ENCODE measurements at regions not wholly inside any gene's neighbourhood (a gene's known extent, or its start where the extent isn't known, plus 50 kb on each side); places are given as distances from the start of the nearest gene placed in this dataset.

- no peak for TF ChIP-seq CTCF (IDR thresholded peaks at IDR 0.05; ENCODE audit: unreplicated experiment)
- H3K36me3 Mint-ChIP-seq (ENCODE audit: insufficient read depth) = no peaks in the 10 kb centered on the region
- peaks cover 5% of the 10 kb centered on the region for H3K9me3 Mint-ChIP-seq (ENCODE audit: low read depth)
- peaks cover 3% of the 10 kb centered on the region for H3K4me1 Mint-ChIP-seq (ENCODE audit: low read depth)
- DNase-seq (ENCODE audit: low spot score, unreplicated experiment) = no peak
- H3K4me3 Mint-ChIP-seq (ENCODE audit: low read depth) = no peak overlapping the region
- no peaks in the 10 kb centered on the region for H3K27me3 Mint-ChIP-seq
- H3K27ac Mint-ChIP-seq = no peak overlapping the region
These were observed 1195.6 kb upstream of the ADGRL4 start for GRCh38 chr1:80202118-80202517.

- no peak overlapping the region for H3K27ac Mint-ChIP-seq
- no peak for TF ChIP-seq CTCF (IDR thresholded peaks at IDR 0.05; ENCODE audit: unreplicated experiment)
- no peaks in the 10 kb centered on the region for H3K27me3 Mint-ChIP-seq
- H3K36me3 Mint-ChIP-seq (ENCODE audit: insufficient read depth) = no peaks in the 10 kb centered on the region
- no peak for DNase-seq (ENCODE audit: low spot score, unreplicated experiment)
- no peaks in the 10 kb centered on the region for H3K4me1 Mint-ChIP-seq (ENCODE audit: low read depth)
- no peaks in the 10 kb centered on the region for H3K9me3 Mint-ChIP-seq (ENCODE audit: low read depth)
- no peak overlapping the region for H3K4me3 Mint-ChIP-seq (ENCODE audit: low read depth)
These were observed 1187.7 kb upstream of the ADGRL4 start for GRCh38 chr1:80194221-80194620.

- no peak for DNase-seq (ENCODE audit: low spot score, unreplicated experiment)
- no peaks in the 10 kb centered on the region for H3K4me1 Mint-ChIP-seq (ENCODE audit: low read depth)
- TF ChIP-seq CTCF (IDR thresholded peaks at IDR 0.05; ENCODE audit: unreplicated experiment) = no peak
- peaks cover 2% of the 10 kb centered on the region for H3K36me3 Mint-ChIP-seq (ENCODE audit: insufficient read depth)
- no peak overlapping the region for H3K4me3 Mint-ChIP-seq (ENCODE audit: low read depth)
- peaks cover 10% of the 10 kb centered on the region for H3K9me3 Mint-ChIP-seq (ENCODE audit: low read depth)
- no peak overlapping the region for H3K27ac Mint-ChIP-seq
- no peaks in the 10 kb centered on the region for H3K27me3 Mint-ChIP-seq
These were observed 1174.9 kb upstream of the ADGRL4 start for GRCh38 chr1:80181418-80181817.

GRCh38 chr1:80171631-80172030 lies 1165.1 kb upstream of the ADGRL4 start:
- Mint-ChIP-seq H3K36me3 (ENCODE audit: insufficient read depth) (peaks cover 2% of the 10 kb centered on the region), H3K4me3 (ENCODE audit: low read depth) (no peak overlapping the region), H3K27ac (no peak overlapping the region), H3K4me1 (ENCODE audit: low read depth) (no peaks in the 10 kb centered on the region), H3K27me3 (no peaks in the 10 kb centered on the region), H3K9me3 (ENCODE audit: low read depth) (peaks cover 5% of the 10 kb centered on the region)
- TF ChIP-seq CTCF (IDR thresholded peaks at IDR 0.05; ENCODE audit: unreplicated experiment) = no peak
- DNase-seq (ENCODE audit: low spot score, unreplicated experiment) = no peak

- Mint-ChIP-seq H3K4me3 (ENCODE audit: low read depth) (no peak overlapping the region), H3K36me3 (ENCODE audit: insufficient read depth) (no peaks in the 10 kb centered on the region), H3K4me1 (ENCODE audit: low read depth) (no peaks in the 10 kb centered on the region), H3K27me3 (no peaks in the 10 kb centered on the region), H3K9me3 (ENCODE audit: low read depth) (no peaks in the 10 kb centered on the region), H3K27ac (no peak overlapping the region)
- no peak for DNase-seq (ENCODE audit: low spot score, unreplicated experiment)
- TF ChIP-seq CTCF (IDR thresholded peaks at IDR 0.05; ENCODE audit: unreplicated experiment) = no peak
These were observed 1164.4 kb upstream of the ADGRL4 start for GRCh38 chr1:80170811-80171485.
